Left renal cortex interstitium (tissue), 4 donors: ENCODE measurements at regions not wholly inside any gene's neighbourhood (a gene's known extent, or its start where the extent isn't known, plus 50 kb on each side); places are given as distances from the start of the nearest gene placed in this dataset.
"Not testable (repeated sequence)": the region's sequence is repeated elsewhere in the genome, so short reads cannot be mapped to it uniquely, and the experiment has no call there.

Experiments
- DNase-seq, 4 donors: peaks; one replicate each; pipeline ENCODE4 v3.0.0-alpha.2; 2013; ENCODE audit warnings: low read depth in 4 of 4, low spot score in 2 of 4, missing footprints in 1 of 4

DNA sequence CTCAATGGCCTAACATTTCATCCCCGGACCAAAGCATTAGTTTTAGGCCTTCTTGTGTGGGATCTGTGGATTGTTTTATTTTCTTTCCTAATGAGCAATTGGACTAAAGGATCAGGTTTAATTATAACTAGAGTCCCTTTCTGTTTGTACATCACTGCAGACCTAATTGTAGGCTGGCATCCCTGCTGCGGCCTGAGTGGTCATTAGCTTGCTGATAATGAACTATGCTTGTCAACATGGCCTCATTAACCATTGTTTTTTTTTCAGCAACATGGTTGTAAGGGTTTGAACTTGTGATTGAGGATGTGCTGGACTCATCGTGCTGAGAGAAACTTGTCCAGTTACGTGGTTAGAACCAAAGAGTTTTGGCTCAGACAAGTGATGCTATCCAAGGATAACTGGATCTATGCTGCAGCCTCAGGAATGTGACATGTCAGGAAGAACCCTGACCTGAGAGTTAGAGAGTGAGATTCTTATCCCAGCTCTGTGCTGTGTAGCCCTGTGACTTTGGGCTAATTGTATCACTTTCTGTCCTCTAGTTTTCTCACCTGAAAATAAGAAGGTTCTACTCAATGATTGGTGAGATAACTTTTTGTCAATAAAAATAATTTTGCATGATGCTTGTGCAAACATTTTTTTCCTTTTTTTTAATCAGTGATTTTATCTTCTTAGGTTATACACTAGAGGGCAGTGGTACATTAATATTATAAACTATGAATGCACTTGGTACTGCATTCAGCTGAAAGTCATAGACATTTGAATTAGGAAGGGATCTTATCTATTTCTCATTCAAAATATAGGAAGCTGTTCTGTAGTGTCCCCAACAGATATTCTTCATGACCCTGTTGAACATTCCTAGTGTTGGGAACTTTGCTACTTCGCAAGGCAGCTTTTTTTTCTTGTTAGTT is 140.9 kb downstream of the RNF144B start:
- no peak for DNase-seq

DNA sequence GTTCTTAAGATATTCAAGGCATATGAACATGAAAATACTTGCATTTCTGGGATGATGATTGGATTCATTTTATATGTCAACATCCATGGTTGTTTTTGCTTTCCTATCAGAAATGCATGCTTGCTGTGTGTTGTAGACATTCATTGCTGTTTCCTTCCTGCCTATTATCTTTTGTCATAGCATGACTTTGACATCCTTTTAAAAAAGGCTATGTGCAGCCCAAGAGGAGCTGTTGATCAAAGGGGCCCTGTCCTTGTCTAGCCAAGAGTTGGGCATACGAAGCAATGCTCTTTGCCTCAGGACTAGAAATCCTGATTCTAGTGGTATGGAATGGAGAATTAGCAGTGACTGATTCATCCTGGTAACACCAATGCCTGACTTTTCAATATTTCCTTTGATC is 143.1 kb downstream of the RNF144B start:
- no peak for DNase-seq

DNA sequence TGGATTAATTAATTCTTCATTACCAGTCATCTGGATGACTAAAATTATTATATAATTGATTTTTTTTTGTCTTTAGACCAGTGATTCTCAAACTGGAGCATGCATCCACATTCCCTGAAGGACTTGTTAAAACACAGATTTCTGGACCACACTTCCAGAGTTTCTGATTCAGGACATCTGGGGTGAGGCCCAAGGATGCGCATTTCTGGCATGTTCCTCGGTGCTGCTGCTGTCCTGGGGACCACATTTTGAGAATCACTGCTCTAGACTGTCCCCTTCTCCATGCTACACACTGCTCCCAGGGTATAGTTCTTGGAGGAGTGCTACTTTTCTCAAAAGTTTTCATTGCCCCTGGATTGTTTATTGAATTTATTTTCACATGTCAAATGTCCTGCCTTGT is 145.0 kb downstream of the RNF144B start:
- DNase-seq, result no peak

DNA sequence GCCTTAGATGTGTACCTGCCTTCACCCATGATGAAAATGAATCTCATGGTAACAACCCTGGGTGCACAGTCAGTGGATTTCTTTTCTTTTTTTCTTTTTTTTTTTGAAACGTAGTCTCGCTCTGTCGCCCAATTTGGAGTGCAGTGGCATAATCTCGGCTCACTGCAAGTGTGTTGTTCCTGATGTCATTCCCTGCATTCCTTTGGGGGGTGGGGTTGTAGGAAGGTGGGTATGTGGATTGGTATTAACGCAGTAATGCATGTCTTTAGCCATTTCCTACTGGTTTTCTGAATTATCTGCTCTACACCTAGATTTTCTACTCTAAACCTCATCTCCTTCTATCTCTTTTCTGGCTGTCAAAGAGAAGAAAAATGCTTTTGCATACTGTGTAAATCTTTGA is 146.6 kb downstream of the RNF144B start:
- DNase-seq, result peak in 1 of 4 donors; percentile 7

DNA sequence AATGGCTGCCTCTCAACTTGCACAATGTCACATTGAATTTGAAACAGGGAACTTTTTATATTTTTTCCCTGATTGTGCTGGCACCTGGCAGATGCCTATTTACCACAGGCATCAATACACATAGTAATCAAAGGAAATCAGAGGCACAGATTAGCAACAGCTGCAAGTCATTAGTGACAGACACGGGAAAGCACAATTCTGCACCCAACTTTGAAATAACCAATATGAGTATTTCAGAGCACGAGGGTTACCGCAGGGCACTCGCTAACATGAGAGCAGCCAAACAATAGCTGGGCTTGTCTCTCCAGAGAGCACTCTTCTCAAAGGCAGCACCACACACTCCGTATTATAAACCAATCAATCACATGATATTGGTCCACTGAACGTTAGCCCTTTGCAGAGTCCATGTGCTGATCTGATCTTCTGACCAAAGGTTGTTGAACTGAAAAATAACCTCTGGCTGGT is 149.5 kb downstream of the RNF144B start:
- no peak for DNase-seq

DNA sequence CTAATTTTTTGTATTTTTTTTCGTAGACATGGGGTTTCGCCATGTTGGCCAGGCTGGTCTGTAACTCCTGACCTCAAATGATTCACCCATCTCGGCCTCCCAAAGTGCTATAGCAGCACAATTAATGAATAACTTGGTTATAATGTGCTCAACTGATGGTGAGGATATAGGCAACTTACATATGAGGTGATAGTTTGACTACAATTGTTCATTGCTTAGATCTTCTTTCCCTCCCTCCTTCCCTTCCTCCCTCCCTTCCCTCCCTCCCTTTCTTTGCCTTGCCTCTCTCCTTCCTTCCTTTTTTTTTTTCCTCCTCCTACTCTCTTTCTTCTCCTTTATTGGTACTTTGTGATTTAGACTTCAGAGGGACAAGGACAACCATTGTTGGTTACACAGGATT is 151.2 kb downstream of the RNF144B start:
- DNase-seq, result no peak

DNA sequence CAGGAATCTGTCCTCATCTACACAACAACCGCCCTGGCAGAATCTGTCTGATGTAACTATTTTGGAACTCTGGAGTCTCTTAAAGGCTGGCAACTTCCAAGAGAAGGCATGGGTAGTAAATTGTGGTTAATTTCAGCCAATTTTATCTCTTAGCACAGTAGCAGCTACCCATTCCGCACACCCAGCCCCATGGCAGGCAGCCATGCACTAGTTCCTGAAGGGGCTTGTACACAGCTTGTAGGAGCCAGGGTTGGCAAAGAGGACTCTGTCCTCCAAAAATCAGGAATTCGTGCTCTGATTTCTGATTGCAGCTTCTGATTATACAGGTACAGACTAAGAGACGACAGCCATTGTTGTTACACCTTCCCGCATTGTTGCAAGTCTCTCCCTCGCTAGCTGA is 155.9 kb downstream of the RNF144B start:
- no peak for DNase-seq

DNA sequence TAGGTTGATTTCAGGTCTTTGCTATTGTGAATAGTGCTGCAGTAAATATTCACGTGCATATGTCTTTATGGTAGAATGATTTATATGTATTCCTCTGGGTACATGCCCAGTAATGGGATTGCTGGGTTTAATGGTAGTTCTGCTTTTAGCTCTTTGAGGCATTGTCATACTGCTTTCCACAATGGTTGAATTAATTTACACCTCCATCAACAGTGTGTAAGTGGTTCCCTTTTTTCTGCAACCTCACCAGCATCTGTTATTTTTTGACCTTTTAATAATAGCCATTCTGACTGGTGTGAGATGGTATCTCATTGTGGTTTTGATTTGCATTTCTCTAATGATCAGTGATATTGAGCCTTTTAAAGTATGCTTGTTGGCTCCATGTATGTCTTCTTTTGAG is 158.0 kb downstream of the RNF144B start:
- DNase-seq, result not testable (repeated sequence)

DNA sequence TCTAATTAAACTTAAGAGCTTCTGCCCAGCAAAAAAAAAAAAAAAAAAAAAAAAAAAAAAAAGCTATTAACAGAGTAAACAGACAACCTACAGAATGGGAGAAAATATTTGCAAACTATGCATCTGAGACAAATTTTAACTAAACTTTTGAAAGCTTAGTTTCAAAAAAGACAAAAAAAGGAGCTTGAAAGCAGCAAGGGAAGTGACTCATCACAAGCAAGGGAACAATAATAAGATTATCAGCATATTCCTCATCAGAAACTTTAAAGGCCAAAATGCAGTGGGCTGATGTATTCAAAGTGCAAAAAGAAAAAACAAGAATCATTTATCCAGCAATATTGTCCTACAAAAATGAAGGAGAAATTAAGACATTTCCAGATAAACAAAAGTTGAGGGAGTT is 158.6 kb downstream of the RNF144B start:
- no peak for DNase-seq

DNA sequence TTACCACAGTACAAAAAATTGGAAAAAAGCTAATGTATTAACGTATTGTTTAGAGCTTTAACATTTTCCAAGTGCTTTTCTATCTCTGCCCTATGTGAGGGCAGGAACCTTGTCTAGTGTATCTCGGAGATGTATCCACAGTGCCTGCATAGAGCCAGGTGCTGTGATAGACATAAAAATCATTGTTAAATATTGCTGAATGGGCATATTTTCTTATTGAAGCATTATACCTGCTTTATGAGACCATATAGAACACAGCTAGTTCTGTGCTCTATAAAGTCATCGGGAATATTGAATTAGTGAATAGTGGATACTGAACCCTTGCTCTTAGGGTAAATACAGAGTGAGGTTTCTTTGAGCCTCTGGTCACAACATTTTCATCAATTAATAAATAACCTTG is 163.0 kb downstream of the RNF144B start:
- no peak for DNase-seq

DNA sequence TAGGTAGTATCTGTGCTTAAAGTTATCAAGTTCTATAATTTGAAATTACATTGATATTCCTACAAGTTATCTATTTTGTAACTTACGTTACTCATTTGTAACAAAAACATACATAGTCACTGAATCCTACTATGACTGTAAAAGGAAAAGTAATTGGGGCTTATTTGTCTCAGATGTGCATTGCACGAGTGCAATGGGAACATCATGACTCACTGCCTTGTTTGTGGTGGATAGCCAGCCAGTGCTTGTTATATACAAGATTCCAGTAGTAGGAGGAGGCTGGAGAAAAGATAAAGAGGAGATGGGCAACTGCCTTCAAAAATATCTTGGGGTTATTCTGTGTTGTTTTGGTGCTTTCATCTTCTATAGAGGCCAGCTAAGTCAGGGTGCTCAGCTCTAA is 164.1 kb downstream of the RNF144B start:
- DNase-seq, result no peak

DNA sequence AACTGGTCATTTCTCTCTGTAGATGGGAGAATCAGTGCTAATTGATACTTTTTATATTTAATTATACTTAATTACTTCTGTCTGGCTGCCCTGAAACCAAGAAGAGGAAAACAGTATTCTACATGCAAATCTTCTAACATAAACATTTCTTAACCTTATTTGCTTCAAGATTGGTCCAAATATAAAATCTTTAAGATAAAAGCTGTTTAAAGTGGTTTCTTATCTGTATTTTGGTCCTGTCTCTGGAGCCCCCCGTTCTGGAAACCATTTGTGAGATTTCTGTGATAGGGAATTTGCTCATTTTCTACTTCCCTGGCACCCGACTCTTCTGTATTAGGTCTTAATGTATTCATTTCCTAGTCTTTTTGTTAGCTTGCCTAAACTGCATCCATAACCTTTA is 168.6 kb downstream of the RNF144B start:
- DNase-seq, result no peak

DNA sequence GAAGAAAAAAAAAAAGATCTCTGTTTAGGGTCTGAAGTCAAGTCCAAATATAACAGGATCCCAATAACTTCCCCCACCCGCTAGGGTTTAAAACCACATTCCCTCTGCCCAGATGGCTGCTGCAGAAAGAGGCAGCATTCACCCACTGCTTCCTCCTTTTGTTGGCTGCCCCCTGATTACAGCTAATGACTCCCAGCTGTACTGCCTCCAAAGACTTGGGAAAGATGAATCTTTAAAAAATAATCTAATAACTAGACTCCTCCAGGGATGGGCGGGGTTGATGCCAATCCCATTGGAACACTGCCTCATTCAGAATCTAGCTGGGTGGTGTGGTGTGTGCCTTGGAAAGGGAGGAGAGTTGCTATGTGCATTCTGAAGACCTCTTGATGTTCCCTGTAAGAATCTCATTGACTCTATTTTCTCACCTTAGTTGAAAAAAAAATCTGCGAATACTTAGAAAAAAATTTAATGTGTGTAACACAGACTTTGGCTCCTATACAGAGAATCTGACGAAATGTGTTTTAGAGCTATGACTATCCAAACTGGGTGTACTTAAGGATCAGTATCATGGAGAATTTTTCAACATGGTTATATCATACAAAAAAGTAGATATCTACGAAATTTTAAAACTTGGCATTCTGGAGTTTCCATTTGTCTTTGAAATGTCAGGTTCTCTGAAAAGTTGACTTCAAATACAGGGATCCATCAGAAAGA is 174.0 kb downstream of the RNF144B start:
- no peak for DNase-seq

DNA sequence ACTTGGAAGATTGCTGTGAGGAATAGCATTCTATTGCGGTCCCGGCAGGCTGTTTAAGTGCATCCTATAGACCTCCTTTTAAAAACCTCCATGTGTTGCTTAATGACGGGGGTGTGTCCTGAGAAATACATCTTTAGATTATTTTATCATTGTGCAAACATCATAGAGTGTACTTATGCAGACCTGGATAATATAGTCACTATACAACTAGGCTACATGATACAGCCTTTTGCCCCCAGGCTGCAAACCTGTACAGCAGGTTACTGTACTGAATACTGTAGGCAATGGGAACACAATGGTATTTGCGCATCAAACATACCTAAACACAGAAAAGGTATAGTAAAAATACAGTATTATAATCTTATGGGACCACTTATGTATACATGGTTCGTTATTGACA is 175.6 kb downstream of the RNF144B start:
- no peak for DNase-seq

DNA sequence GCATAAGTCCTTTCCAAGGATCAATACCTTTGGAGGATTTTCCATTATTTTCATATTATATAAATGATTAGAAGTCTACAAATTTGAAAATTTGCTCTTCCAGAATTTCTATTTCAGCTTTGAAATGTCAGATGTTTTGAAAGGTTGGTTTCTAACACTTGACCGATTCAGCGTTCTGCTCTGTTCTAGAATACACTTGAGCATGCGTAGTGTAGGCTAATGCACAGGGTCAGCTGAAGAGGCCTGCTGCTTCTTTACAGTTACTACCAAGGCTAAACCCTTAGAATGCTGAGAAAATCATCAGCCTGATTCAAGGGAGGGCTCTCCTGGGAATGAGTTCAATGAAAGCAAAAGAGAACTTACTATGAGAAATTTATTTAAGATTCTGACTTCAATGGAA is 177.6 kb downstream of the RNF144B start:
- no peak for DNase-seq

DNA sequence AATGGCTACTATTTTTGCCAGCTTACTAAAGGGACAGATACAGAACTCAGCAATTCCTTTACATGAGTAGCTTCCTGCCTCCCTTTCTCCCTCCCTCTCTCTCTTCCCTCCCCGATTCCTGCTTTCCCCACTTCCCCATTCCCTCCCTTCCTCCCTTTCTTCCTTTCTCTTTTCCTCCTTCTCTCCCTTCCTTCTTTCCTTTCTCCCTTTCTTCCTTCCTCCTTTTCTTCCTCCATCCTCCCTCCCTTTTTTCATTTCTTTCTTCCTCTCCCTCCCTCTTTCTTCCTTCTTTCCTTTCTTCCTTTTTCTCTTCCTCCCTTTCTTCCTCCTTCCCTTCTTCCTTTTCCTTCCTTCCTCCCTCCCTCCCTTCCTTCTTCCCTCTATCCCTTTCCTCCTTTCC is 178.1 kb downstream of the RNF144B start:
- no peak for DNase-seq

DNA sequence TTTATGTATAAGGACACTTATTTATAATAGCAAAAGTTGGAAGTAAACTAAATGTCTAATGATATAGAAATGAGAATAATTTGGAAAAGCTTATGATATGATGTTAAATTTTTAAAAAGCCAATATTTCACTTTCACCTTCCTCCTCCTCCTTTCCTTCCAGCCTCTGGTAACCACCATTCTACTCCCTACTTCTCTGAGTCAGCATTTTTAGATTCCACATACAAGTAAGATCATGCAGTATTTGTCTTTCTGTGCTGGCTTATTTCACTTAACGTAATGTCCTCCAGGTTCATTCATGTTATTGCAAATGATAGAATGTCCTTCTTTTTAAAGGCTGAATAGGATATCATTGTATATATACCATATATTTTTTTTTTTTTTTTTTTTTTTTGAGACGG is 180.2 kb downstream of the RNF144B start:
- no peak for DNase-seq

DNA sequence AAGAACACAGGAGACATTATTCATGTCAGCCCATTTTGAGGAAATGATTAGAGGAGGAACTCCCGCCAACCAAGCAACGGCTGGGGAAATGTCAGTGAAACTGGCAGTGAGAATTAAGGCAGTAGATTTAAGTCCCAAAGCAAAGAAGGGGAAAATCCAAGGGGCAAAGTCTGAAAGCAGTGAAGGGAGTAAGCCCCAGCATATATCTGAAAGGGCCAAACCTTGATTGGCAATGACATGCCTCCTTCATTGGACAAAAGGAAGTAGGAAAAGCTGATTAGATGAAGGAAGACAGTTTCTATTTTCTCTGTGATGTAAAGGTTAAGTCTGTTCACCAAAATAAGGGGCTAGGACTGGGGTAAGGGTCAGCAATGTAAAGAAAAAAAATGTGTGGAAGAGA is 190.3 kb downstream of the RNF144B start:
- no peak for DNase-seq

DNA sequence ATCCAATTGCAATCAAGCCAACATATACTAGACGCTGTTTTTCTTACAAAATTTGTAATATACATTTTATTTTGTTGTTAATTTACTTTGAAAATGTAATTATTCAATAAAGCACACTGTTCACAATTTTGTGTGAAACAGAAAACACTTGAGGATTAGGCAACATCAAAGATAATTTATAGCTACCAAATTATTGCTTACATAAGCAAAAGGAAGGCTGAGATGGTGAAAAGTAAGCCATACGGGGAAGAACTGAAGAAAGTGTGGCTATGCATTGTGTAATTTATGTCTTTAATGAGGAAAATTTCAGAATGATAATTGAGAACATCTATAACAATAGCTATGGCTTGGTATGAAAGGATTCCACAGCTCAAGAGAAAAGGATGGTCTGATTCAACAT is 192.0 kb downstream of the RNF144B start:
- no peak for DNase-seq

DNA sequence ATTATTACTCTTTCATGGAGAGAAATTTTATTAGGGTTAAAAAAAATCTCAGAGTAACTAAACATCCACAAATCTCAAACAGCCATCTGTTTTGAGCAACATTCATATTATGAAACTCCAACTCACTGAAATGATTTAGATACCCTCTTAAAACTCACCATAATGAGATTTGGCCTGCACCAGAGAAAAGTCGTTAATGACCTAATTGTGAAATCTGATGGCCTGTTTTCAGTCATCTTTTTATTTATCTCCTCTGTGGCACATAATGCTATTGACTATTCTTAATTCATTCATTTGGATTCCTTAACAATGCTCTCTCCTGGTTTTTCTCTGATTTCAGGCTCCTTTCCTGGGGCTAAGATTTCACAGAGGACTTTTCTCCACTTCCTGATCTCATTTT is 192.7 kb downstream of the RNF144B start:
- DNase-seq, result no peak

DNA sequence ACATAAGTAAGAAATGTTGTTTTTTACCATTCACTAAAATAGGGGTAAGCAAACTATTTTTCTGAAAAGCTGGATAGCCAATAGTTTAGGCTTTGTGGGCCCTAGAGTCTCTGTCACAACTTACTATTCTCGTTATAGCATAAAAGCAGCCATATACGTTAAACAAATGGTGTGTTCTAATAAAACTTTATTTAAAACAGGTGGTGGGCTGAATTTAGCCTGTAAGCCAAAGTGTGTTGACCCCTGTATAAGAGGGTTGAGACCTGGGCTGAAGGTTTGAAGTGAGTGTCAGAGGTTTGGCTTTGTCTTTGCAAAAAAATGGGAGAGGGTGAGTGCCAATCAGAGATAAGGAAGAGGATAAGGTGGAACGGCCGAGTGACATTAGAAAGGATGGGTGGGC is 197.2 kb downstream of the RNF144B start:
- no peak for DNase-seq

DNA sequence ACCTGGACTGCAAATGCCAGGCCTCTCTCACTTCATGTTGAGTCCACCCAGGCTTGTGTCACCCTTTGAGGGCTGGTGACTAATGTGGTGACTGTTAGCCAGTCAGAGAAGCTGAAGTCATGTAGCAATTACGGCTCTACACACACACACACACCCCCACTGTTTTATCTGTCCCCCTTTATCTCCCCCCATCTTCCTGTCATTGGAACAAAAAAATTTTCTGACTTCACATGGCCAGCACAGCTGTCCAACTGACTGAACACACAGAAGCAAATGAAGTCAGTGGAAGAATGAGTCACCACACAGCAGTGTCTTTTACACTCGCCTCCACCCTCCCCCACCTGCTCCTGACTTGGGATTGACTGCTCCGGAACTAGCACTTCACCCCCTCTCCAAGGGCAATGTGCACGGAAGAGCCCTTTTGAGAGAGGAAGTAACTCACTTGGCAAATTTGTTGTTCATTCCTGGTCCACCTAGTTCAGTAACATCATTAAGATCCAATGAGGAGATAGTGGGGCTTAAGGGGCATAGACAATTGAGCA is 198.0 kb downstream of the RNF144B start:
- DNase-seq, result no peak
